Stimulated activated CD8-positive, alpha-beta memory T cell treated with anti-CD3 and anti-CD28 coated beads, Interleukin-4, amount 100 ng/mL, for 24 hours (primary cell): ENCODE measurements at regions not wholly inside any gene's neighbourhood (a gene's known extent, or its start where the extent isn't known, plus 50 kb on each side); places are given as distances from the start of the nearest gene placed in this dataset.
"Not testable (repeated sequence)": the region's sequence is repeated elsewhere in the genome, so short reads cannot be mapped to it uniquely, and the experiment has no call there.

Source experiments
- DNase-seq: peaks from one replicate; pipeline ENCODE4 v3.0.0-alpha.2; 2020; ENCODE audit warnings: low read depth

GRCh38 chr2:212913640-212914306, 237.6 kb downstream of the IKZF2 start:
- DNase-seq = no peak

GRCh38 chr2:212912445-212913103, 238.8 kb downstream of the IKZF2 start:
- DNase-seq = no peak

- DNase-seq = no peak
Measured at GRCh38 chr2:212911011-212911410, 240.4 kb downstream of the IKZF2 start.

GRCh38 chr2:212908682-212909435, 242.6 kb downstream of the IKZF2 start:
- DNase-seq = no peak

GRCh38 chr2:212908031-212908430, 243.4 kb downstream of the IKZF2 start:
- no peak for DNase-seq

GRCh38 chr2:212906620-212907019, 244.8 kb downstream of the IKZF2 start:
- DNase-seq = no peak

- DNase-seq = no peak
Measured at GRCh38 chr2:212905640-212906201, 245.7 kb downstream of the IKZF2 start.

GRCh38 chr2:212904646-212905045, 246.8 kb downstream of the IKZF2 start:
- DNase-seq = no peak

- DNase-seq = no peak
Measured at GRCh38 chr2:212903413-212903812, 248.0 kb downstream of the IKZF2 start.

GRCh38 chr2:212902421-212902820, 249.0 kb downstream of the IKZF2 start:
- no peak for DNase-seq

GRCh38 chr2:212901604-212902275, 249.7 kb downstream of the IKZF2 start:
- DNase-seq = no peak

- DNase-seq = no peak
Measured at GRCh38 chr2:212900715-212901114, 250.7 kb downstream of the IKZF2 start.

- no peak for DNase-seq
Measured at GRCh38 chr2:212898011-212898410, 253.4 kb downstream of the IKZF2 start.

- DNase-seq = no peak
Measured at GRCh38 chr2:212897296-212897695, 254.1 kb downstream of the IKZF2 start.

- DNase-seq = no peak
Measured at GRCh38 chr2:212894026-212894425, 257.4 kb downstream of the IKZF2 start.

- no peak for DNase-seq
Measured at GRCh38 chr2:212893216-212893615, 258.2 kb downstream of the IKZF2 start.

GRCh38 chr2:212892193-212892592, 259.2 kb downstream of the IKZF2 start:
- no peak for DNase-seq

GRCh38 chr2:212891580-212891979, 259.8 kb downstream of the IKZF2 start:
- DNase-seq = no peak

- no peak for DNase-seq
Measured at GRCh38 chr2:212882626-212883025, 268.8 kb downstream of the IKZF2 start.

GRCh38 chr2:212876556-212876955, 274.9 kb downstream of the IKZF2 start:
- not testable (repeated sequence) for DNase-seq

GRCh38 chr2:212875950-212876349, 275.5 kb downstream of the IKZF2 start:
- not testable (repeated sequence) for DNase-seq

GRCh38 chr2:212873256-212873655, 278.2 kb downstream of the IKZF2 start:
- no peak for DNase-seq
